ENCODE measurements at regions not wholly inside any gene's neighbourhood (a gene's known extent, or its start where the extent isn't known, plus 50 kb on each side); places are given as distances from the start of the nearest gene placed in this dataset.

GRCh38 chr10:8705415-8705814, 650.9 kb downstream of the GATA3 start:
- Histone ChIP-seq H3K4me3 (no peak overlapping the region), H3K27ac (no peak overlapping the region), H3K27me3 (no peaks in the 10 kb centered on the region), H3K36me3 (no peaks in the 10 kb centered on the region), H3K4me1 (no peaks in the 10 kb centered on the region), H3K9me3 (no peaks in the 10 kb centered on the region)
- no peak for DNase-seq
- intact Hi-C loops (cut with DNase I; ENCODE audit: low total_unique reads), result no loop called here
- no peak for TF ChIP-seq CTCF (IDR thresholded peaks at IDR 0.05)

GRCh38 chr10:8712656-8713055, 658.2 kb downstream of the GATA3 start:
- intact Hi-C loops (cut with DNase I; ENCODE audit: low total_unique reads), result no loop called here
- H3K36me3 ChIP-seq, result no peaks in the 10 kb centered on the region
- no peak overlapping the region for H3K4me3 ChIP-seq
- H3K4me1 ChIP-seq, result no peaks in the 10 kb centered on the region
- DNase-seq, result no peak
- no peak overlapping the region for H3K27ac ChIP-seq
- H3K27me3 ChIP-seq, result no peaks in the 10 kb centered on the region
- H3K9me3 ChIP-seq, result no peaks in the 10 kb centered on the region
- no peak for TF ChIP-seq CTCF (IDR thresholded peaks at IDR 0.05)

- Histone ChIP-seq H3K27ac (no peak overlapping the region), H3K9me3 (peaks cover 3 to 11% (median 8%) of the 10 kb centered on the region in 3 donors), H3K4me1 (no peaks in the 10 kb centered on the region), H3K4me3 (no peak overlapping the region), H3K36me3 (no peaks in the 10 kb centered on the region), H3K27me3 (no peaks in the 10 kb centered on the region)
- intact Hi-C loops (cut with DNase I; ENCODE audit: low total_unique reads), result no loop called here
- no peak for DNase-seq
- no peak for TF ChIP-seq CTCF (IDR thresholded peaks at IDR 0.05)
Observed at GRCh38 chr10:8719971-8720370, 665.5 kb downstream of the GATA3 start.

GRCh38 chr10:8721650-8722049, 667.2 kb downstream of the GATA3 start:
- no peak overlapping the region for H3K4me3 ChIP-seq
- no peaks in the 10 kb centered on the region for H3K36me3 ChIP-seq
- no peaks in the 10 kb centered on the region for H3K4me1 ChIP-seq
- H3K27me3 ChIP-seq, result no peaks in the 10 kb centered on the region
- DNase-seq, result no peak
- no peak overlapping the region for H3K27ac ChIP-seq
- TF ChIP-seq CTCF (IDR thresholded peaks at IDR 0.05), result no peak
- intact Hi-C loops (cut with DNase I; ENCODE audit: low total_unique reads), result no loop called here
- H3K9me3 ChIP-seq, result peaks cover 3 to 11% (median 8%) of the 10 kb centered on the region in 3 donors

GRCh38 chr10:8722835-8723234, 668.3 kb downstream of the GATA3 start:
- no peaks in the 10 kb centered on the region for H3K4me1 ChIP-seq
- H3K27ac ChIP-seq, result no peak overlapping the region
- no peaks in the 10 kb centered on the region for H3K36me3 ChIP-seq
- intact Hi-C loops (cut with DNase I; ENCODE audit: low total_unique reads), result no loop called here
- no peak for TF ChIP-seq CTCF (IDR thresholded peaks at IDR 0.05)
- H3K27me3 ChIP-seq, result no peaks in the 10 kb centered on the region
- H3K4me3 ChIP-seq, result no peak overlapping the region
- peaks cover 3 to 11% (median 8%) of the 10 kb centered on the region in 3 donors for H3K9me3 ChIP-seq
- no peak for DNase-seq

- TF ChIP-seq CTCF (IDR thresholded peaks at IDR 0.05), result no peak
- Histone ChIP-seq H3K27ac (no peak overlapping the region), H3K9me3 (no peaks in the 10 kb centered on the region), H3K36me3 (no peaks in the 10 kb centered on the region), H3K27me3 (no peaks in the 10 kb centered on the region), H3K4me3 (no peak overlapping the region), H3K4me1 (no peaks in the 10 kb centered on the region)
- intact Hi-C loops (cut with DNase I; ENCODE audit: low total_unique reads), result no loop called here
- no peak for DNase-seq
Observed at GRCh38 chr10:8725343-8725742, 670.9 kb downstream of the GATA3 start.

Data from tibial artery (tissue), 4 donors.